ENCODE measurements at regions not wholly inside any gene's neighbourhood (a gene's known extent, or its start where the extent isn't known, plus 50 kb on each side); places are given as distances from the start of the nearest gene placed in this dataset.
"Not testable (repeated sequence)": the region's sequence is repeated elsewhere in the genome, so short reads cannot be mapped to it uniquely, and the experiment has no call there.

DNA sequence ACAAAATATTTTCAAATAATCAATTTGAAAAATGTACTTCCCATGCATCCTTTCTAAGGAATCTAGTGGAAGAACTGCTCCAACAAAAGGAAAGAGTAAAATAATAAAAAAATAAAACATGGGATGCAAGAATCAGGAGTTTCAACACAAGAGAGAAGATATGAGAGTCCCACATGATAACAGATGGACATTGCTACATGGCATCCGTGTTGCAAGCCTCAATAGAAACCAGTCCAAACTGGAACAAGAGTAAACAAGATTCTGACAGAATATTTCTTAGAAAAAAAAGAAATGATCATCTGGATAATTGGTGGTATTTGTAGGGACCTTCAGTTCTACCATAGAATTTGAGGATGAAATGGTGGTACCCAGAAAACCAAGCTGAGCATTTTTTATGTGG, 186.8 kb downstream of the FRK start:
- DNase-seq: no peak
- Histone ChIP-seq H3K4me3 (ENCODE audit: insufficient read depth, low read depth, low read length, poor library complexity, severe bottlenecking) (no peak overlapping the region), H3K27ac (ENCODE audit: insufficient read depth, low read length, poor library complexity, severe bottlenecking) (no peak overlapping the region), H3K36me3 (ENCODE audit: control insufficient read depth, insufficient read depth, low read length) (no peaks in the 10 kb centered on the region), H3K9me3 (ENCODE audit: control insufficient read depth, low read length) (no peaks in the 10 kb centered on the region), H3K27me3 (replicated peaks; ENCODE audit: control insufficient read depth, insufficient read depth, low read length, poor library complexity, severe bottlenecking) (no peaks in the 10 kb centered on the region), H3K4me1 (ENCODE audit: control insufficient read depth, insufficient read depth, low read length, poor library complexity, severe bottlenecking) (no peaks in the 10 kb centered on the region)

- DNase-seq: no peak
- Histone ChIP-seq H3K4me3 (ENCODE audit: insufficient read depth, low read depth, low read length, poor library complexity, severe bottlenecking) (no peak overlapping the region), H3K36me3 (ENCODE audit: control insufficient read depth, insufficient read depth, low read length) (no peaks in the 10 kb centered on the region), H3K9me3 (ENCODE audit: control insufficient read depth, low read length) (no peaks in the 10 kb centered on the region), H3K27me3 (replicated peaks; ENCODE audit: control insufficient read depth, insufficient read depth, low read length, poor library complexity, severe bottlenecking) (no peaks in the 10 kb centered on the region), H3K4me1 (ENCODE audit: control insufficient read depth, insufficient read depth, low read length, poor library complexity, severe bottlenecking) (no peaks in the 10 kb centered on the region), H3K27ac (ENCODE audit: insufficient read depth, low read length, poor library complexity, severe bottlenecking) (no peak overlapping the region)
These were observed 190.2 kb downstream of the FRK start for GRCh38 chr6:115870464-115870863.

DNA sequence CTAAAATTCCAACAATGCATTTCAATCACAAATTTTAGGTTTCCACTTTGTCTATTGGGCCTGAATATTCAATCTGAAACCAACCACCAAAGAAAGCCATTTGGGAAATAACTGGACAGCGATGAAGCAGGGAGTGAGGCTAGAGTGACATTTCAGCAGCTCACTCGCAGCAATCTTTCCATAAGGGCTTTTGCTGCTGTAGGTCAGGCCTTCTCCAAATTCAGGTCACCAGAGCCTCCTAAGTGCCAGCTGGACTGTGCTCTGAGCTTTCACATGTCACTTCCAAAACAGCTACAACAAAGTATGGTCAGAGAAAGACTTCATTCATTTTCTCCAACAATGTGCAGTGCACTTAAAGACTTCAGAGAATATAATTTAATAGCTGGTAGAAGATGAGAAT, 194.8 kb downstream of the FRK start:
- H3K4me1 ChIP-seq (ENCODE audit: control insufficient read depth, insufficient read depth, low read length, poor library complexity, severe bottlenecking): no peaks in the 10 kb centered on the region

GRCh38 chr6:115863211-115863610, 197.5 kb downstream of the FRK start:
- no peak overlapping the region for H3K27ac ChIP-seq (ENCODE audit: insufficient read depth, low read length, poor library complexity, severe bottlenecking)
- no peaks in the 10 kb centered on the region for H3K27me3 ChIP-seq (replicated peaks; ENCODE audit: control insufficient read depth, insufficient read depth, low read length, poor library complexity, severe bottlenecking)
- H3K36me3 ChIP-seq (ENCODE audit: control insufficient read depth, insufficient read depth, low read length): no peaks in the 10 kb centered on the region
- H3K4me1 ChIP-seq (ENCODE audit: control insufficient read depth, insufficient read depth, low read length, poor library complexity, severe bottlenecking): no peaks in the 10 kb centered on the region
- no peaks in the 10 kb centered on the region for H3K9me3 ChIP-seq (ENCODE audit: control insufficient read depth, low read length)
- no peak for DNase-seq
- no peak overlapping the region for H3K4me3 ChIP-seq (ENCODE audit: insufficient read depth, low read depth, low read length, poor library complexity, severe bottlenecking)

More for the DNA sequence above, 194.8 kb downstream of the FRK start:
- no peaks in the 10 kb centered on the region for H3K9me3 ChIP-seq (ENCODE audit: control insufficient read depth, low read length)
- DNase-seq: no peak
- no peaks in the 10 kb centered on the region for H3K36me3 ChIP-seq (ENCODE audit: control insufficient read depth, insufficient read depth, low read length)
- H3K27me3 ChIP-seq (replicated peaks; ENCODE audit: control insufficient read depth, insufficient read depth, low read length, poor library complexity, severe bottlenecking): no peaks in the 10 kb centered on the region
- H3K27ac ChIP-seq (ENCODE audit: insufficient read depth, low read length, poor library complexity, severe bottlenecking): no peak overlapping the region
- no peak overlapping the region for H3K4me3 ChIP-seq (ENCODE audit: insufficient read depth, low read depth, low read length, poor library complexity, severe bottlenecking)

DNA sequence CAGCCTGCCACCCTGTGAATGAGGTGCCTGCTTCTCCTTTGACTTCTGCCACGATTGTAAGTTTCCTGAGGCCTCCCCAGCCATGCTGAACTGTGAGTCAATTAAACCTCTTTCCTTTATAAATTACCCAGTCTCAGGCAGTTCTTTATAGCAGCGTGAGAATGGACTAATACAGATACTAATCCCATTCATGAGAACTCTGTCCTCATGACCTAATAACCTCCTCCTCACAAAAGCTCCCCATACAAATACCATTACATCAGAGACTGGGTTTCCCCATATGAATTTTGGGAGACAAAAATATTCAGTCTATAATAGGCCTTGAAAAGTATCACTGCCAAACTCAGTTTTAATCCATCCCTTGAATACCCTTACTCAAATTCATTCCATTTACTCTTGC, 199.0 kb downstream of the FRK start:
- H3K4me3 ChIP-seq (ENCODE audit: insufficient read depth, low read depth, low read length, poor library complexity, severe bottlenecking); H3K27me3 ChIP-seq (replicated peaks; ENCODE audit: control insufficient read depth, insufficient read depth, low read length, poor library complexity, severe bottlenecking); H3K4me1 ChIP-seq (ENCODE audit: control insufficient read depth, insufficient read depth, low read length, poor library complexity, severe bottlenecking); H3K27ac ChIP-seq (ENCODE audit: insufficient read depth, low read length, poor library complexity, severe bottlenecking); DNase-seq; H3K9me3 ChIP-seq (ENCODE audit: control insufficient read depth, low read length); H3K36me3 ChIP-seq (ENCODE audit: control insufficient read depth, insufficient read depth, low read length): not testable (repeated sequence)

DNA sequence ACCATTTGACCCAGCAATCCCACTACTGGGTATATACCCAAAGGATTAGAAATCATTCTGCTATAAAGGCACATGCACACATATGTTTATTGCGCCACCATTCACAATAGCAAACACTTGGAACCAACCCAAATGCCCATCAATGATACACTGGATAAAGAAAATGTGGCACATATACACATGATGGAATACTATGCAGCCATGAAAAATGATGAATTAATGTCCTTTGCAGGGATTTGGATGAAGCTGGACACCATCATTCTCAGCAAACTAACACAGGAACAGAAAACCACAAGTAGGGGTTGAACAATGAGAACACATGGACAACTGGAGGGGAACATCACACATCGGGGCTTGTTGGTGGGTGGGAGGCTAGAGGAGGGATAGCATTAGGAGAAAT, 201.1 kb downstream of the FRK start:
- not testable (repeated sequence) for H3K27me3 ChIP-seq (replicated peaks; ENCODE audit: control insufficient read depth, insufficient read depth, low read length, poor library complexity, severe bottlenecking); H3K9me3 ChIP-seq (ENCODE audit: control insufficient read depth, low read length); H3K4me1 ChIP-seq (ENCODE audit: control insufficient read depth, insufficient read depth, low read length, poor library complexity, severe bottlenecking); H3K36me3 ChIP-seq (ENCODE audit: control insufficient read depth, insufficient read depth, low read length); DNase-seq; H3K4me3 ChIP-seq (ENCODE audit: insufficient read depth, low read depth, low read length, poor library complexity, severe bottlenecking); H3K27ac ChIP-seq (ENCODE audit: insufficient read depth, low read length, poor library complexity, severe bottlenecking)

- Histone ChIP-seq H3K27ac (ENCODE audit: insufficient read depth, low read length, poor library complexity, severe bottlenecking) (no peak overlapping the region), H3K9me3 (ENCODE audit: control insufficient read depth, low read length) (no peaks in the 10 kb centered on the region), H3K36me3 (ENCODE audit: control insufficient read depth, insufficient read depth, low read length) (no peaks in the 10 kb centered on the region), H3K4me1 (ENCODE audit: control insufficient read depth, insufficient read depth, low read length, poor library complexity, severe bottlenecking) (no peaks in the 10 kb centered on the region), H3K4me3 (ENCODE audit: insufficient read depth, low read depth, low read length, poor library complexity, severe bottlenecking) (no peak overlapping the region), H3K27me3 (replicated peaks; ENCODE audit: control insufficient read depth, insufficient read depth, low read length, poor library complexity, severe bottlenecking) (no peaks in the 10 kb centered on the region)
- no peak for DNase-seq
These were observed 205.6 kb downstream of the FRK start for GRCh38 chr6:115854866-115855665.

- H3K36me3 ChIP-seq (ENCODE audit: control insufficient read depth, insufficient read depth, low read length): no peaks in the 10 kb centered on the region
- H3K27ac ChIP-seq (ENCODE audit: insufficient read depth, low read length, poor library complexity, severe bottlenecking): no peak overlapping the region
- no peak overlapping the region for H3K4me3 ChIP-seq (ENCODE audit: insufficient read depth, low read depth, low read length, poor library complexity, severe bottlenecking)
- no peaks in the 10 kb centered on the region for H3K9me3 ChIP-seq (ENCODE audit: control insufficient read depth, low read length)
- DNase-seq: no peak
- no peaks in the 10 kb centered on the region for H3K27me3 ChIP-seq (replicated peaks; ENCODE audit: control insufficient read depth, insufficient read depth, low read length, poor library complexity, severe bottlenecking)
- no peaks in the 10 kb centered on the region for H3K4me1 ChIP-seq (ENCODE audit: control insufficient read depth, insufficient read depth, low read length, poor library complexity, severe bottlenecking)
These were observed 213.0 kb downstream of the FRK start for GRCh38 chr6:115847671-115848070.

DNA sequence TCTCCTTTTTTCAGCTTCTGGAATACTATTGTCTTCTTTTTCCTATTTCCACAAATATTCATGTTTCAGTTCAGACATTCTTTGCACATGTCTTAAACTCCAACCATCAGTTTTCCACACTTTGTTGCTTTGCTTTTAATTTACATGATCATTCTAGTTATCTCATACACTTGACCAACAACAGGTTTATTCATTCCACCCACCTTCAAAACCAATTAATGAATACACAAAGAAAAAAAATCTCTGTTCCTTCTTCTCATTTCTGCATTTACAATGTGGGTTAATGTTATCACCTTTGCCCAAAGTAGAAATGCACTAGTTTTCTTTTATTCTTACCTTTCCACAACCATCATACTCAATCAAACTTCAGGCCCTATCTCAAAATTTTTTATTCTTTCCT, 216.7 kb downstream of the FRK start:
- H3K27me3 ChIP-seq (replicated peaks; ENCODE audit: control insufficient read depth, insufficient read depth, low read length, poor library complexity, severe bottlenecking): no peaks in the 10 kb centered on the region
- DNase-seq: no peak
- no peaks in the 10 kb centered on the region for H3K36me3 ChIP-seq (ENCODE audit: control insufficient read depth, insufficient read depth, low read length)
- no peaks in the 10 kb centered on the region for H3K9me3 ChIP-seq (ENCODE audit: control insufficient read depth, low read length)
- no peaks in the 10 kb centered on the region for H3K4me1 ChIP-seq (ENCODE audit: control insufficient read depth, insufficient read depth, low read length, poor library complexity, severe bottlenecking)
- no peak overlapping the region for H3K4me3 ChIP-seq (ENCODE audit: insufficient read depth, low read depth, low read length, poor library complexity, severe bottlenecking)
- H3K27ac ChIP-seq (ENCODE audit: insufficient read depth, low read length, poor library complexity, severe bottlenecking): no peak overlapping the region

- DNase-seq: no peak
- Histone ChIP-seq H3K27me3 (replicated peaks; ENCODE audit: control insufficient read depth, insufficient read depth, low read length, poor library complexity, severe bottlenecking) (no peaks in the 10 kb centered on the region), H3K36me3 (ENCODE audit: control insufficient read depth, insufficient read depth, low read length) (no peaks in the 10 kb centered on the region), H3K4me3 (ENCODE audit: insufficient read depth, low read depth, low read length, poor library complexity, severe bottlenecking) (no peak overlapping the region), H3K4me1 (ENCODE audit: control insufficient read depth, insufficient read depth, low read length, poor library complexity, severe bottlenecking) (no peaks in the 10 kb centered on the region), H3K9me3 (ENCODE audit: control insufficient read depth, low read length) (no peaks in the 10 kb centered on the region), H3K27ac (ENCODE audit: insufficient read depth, low read length, poor library complexity, severe bottlenecking) (no peak overlapping the region)
These were observed 218.4 kb downstream of the FRK start for GRCh38 chr6:115842338-115842737.
